Esophagus squamous epithelium (tissue), 5 donors: ENCODE measurements at regions not wholly inside any gene's neighbourhood (a gene's known extent, or its start where the extent isn't known, plus 50 kb on each side); places are given as distances from the start of the nearest gene placed in this dataset.
"Not testable (repeated sequence)": the region's sequence is repeated elsewhere in the genome, so short reads cannot be mapped to it uniquely, and the experiment has no call there.

Experiments
- DNase-seq: peaks from one replicate; lab custom pipeline; 2025; lab: John Stamatoyannopoulos, UW
- H3K27ac ChIP-seq, 4 donors: fragments of 200-600 bp; sonication (generic); one replicate each; pipeline ENCODE4 v1.5.1; 2016 to 2019; ENCODE audit warnings: mild to moderate bottlenecking in 1 of 4
- H3K27me3 ChIP-seq, 4 donors: fragments of 200-600 bp; sonication (generic); 1 replicate in 3 of 4; 2 replicates in 1 of 4; pipeline versions ENCODE4 v1.5.1 to v1.6.0; 2017 to 2021; ENCODE audit warnings: antibody characterized with exemption in 1 of 4
- H3K36me3 ChIP-seq, 3 donors: fragments of 200-600 bp; sonication (generic); one replicate each; pipeline ENCODE4 v1.5.1; 2016 to 2019
- H3K4me1 ChIP-seq, 3 donors: fragments of 200-600 bp; sonication (generic); one replicate each; pipeline ENCODE4 v1.5.1; 2017 to 2019
- H3K4me3 ChIP-seq, 4 donors: fragments of 200-600 bp; sonication (generic); 1 replicate in 3 of 4; 2 replicates in 1 of 4; pipeline ENCODE4 v1.5.1; 2016 to 2019; ENCODE audit warnings: mild to moderate bottlenecking in 2 of 4, moderate library complexity in 1 of 4
- H3K9me3 ChIP-seq, 3 donors: fragments of 200-600 bp; sonication (generic); one replicate each; pipeline ENCODE4 v1.5.1; 2016 to 2019
- POLR2A ChIP-seq, 4 donors: fragments of 450-650 bp; IDR thresholded peaks; one replicate each; pipeline ENCODE4 v1.6.1; 2017; ENCODE audit warnings: antibody characterized with exemption in 4 of 4, mild to moderate bottlenecking in 4 of 4, moderate library complexity in 3 of 4
- WGBS, 2 donors: methylation state at CpG; one replicate each; pipeline ENCODE4 v1.1.5; 2018; 5-methylcytosine and 5-hydroxymethylcytosine counted together
- intact Hi-C: fragments of 100-400 bp; cut with DNase I; formaldehyde crosslinking; loops from one replicate; pipeline ENCODE4 v1.15.0; 2022
- TF ChIP-seq, protein P1 (sequence below), 6 experiments: fragments of 450-650 bp in 4 of 6; fragments of 200-600 bp in 2 of 6; sonication (generic) in 2 of 6; IDR thresholded peaks; one replicate each; pipeline ENCODE4 v1.5.1; 2016 to 2019; ENCODE audit warnings: antibody characterized with exemption in 6 of 6, mild to moderate bottlenecking in 4 of 6, moderate library complexity in 4 of 6
- donor health status: DM: yes; HTN: yes; CAD: no.

DNA sequence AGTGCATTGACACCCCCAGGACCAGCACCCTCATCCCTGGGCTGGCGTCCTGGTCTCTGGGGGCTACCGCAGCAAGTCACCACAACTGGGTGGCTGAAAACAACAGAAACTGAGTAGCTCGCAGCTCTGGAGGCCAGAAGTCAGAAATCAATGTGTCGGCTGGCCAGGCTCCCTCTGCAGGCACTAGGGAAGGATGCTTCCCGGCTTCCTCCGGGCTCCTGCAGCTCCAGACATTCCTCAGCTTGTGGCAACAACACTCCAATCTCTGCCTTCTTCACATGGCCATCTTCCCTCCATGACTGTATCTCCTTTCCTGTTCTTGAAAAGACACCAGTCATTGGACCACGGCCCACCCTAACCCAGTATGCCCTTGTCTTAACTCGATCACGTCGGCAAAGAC is 224.2 kb downstream of the NPHP4 start:
- 68 to 81% methylated on average over 8 to 9 of the region's 10 CpGs for WGBS, 2 donors

DNA sequence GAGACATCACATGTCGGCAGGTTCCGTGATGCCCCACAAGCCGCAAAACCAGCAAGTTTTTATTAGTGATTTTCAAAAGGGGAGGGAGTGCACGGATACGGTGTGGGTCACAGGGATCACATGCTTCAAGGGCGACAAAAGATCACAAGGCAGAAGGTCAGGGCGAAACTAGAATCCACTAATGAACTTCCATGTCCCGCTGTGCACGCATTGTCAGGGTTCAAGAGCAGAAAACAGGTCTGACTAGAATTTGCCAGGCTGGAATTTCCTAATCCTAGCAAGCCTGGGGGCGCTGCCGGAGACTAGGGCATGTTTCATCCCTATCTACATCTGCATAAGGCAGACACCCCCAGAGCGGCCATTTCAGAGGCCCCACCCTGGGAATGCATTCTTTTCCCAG is 225.2 kb downstream of the NPHP4 start:
- H3K9me3 ChIP-seq, intact Hi-C loops, DNase-seq, H3K36me3 ChIP-seq, H3K27ac ChIP-seq, H3K4me3 ChIP-seq: not testable (repeated sequence)
- peaks cover 0 to 22% (median 0%) of the 10 kb centered on the region in 3 donors for H3K4me1 ChIP-seq
- H3K27me3 ChIP-seq, result peaks cover 0 to 93% (median 0%) of the 10 kb centered on the region in 4 donors
- 40 to 69% methylated on average over 10 to 12 of the region's 12 CpGs for WGBS, 2 donors

More for the DNA sequence above, 224.2 kb downstream of the NPHP4 start:
- no peaks in the 10 kb centered on the region for H3K36me3 ChIP-seq
- TF ChIP-seq, protein P1, sequence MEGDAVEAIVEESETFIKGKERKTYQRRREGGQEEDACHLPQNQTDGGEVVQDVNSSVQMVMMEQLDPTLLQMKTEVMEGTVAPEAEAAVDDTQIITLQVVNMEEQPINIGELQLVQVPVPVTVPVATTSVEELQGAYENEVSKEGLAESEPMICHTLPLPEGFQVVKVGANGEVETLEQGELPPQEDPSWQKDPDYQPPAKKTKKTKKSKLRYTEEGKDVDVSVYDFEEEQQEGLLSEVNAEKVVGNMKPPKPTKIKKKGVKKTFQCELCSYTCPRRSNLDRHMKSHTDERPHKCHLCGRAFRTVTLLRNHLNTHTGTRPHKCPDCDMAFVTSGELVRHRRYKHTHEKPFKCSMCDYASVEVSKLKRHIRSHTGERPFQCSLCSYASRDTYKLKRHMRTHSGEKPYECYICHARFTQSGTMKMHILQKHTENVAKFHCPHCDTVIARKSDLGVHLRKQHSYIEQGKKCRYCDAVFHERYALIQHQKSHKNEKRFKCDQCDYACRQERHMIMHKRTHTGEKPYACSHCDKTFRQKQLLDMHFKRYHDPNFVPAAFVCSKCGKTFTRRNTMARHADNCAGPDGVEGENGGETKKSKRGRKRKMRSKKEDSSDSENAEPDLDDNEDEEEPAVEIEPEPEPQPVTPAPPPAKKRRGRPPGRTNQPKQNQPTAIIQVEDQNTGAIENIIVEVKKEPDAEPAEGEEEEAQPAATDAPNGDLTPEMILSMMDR (IDR thresholded peaks at IDR 0.05), result no peak
- TF ChIP-seq POLR2A (IDR thresholded peaks at IDR 0.05), result no peak
- DNase-seq, result no peak
- H3K4me1 ChIP-seq, result peaks cover 0 to 22% (median 0%) of the 10 kb centered on the region in 3 donors
- H3K27ac ChIP-seq, result no peak overlapping the region
- H3K9me3 ChIP-seq, result no peaks in the 10 kb centered on the region
- no peak overlapping the region for H3K4me3 ChIP-seq
- H3K27me3 ChIP-seq, result peaks cover 0 to 88% (median 0%) of the 10 kb centered on the region in 4 donors
- intact Hi-C loops, result no loop called here

DNA sequence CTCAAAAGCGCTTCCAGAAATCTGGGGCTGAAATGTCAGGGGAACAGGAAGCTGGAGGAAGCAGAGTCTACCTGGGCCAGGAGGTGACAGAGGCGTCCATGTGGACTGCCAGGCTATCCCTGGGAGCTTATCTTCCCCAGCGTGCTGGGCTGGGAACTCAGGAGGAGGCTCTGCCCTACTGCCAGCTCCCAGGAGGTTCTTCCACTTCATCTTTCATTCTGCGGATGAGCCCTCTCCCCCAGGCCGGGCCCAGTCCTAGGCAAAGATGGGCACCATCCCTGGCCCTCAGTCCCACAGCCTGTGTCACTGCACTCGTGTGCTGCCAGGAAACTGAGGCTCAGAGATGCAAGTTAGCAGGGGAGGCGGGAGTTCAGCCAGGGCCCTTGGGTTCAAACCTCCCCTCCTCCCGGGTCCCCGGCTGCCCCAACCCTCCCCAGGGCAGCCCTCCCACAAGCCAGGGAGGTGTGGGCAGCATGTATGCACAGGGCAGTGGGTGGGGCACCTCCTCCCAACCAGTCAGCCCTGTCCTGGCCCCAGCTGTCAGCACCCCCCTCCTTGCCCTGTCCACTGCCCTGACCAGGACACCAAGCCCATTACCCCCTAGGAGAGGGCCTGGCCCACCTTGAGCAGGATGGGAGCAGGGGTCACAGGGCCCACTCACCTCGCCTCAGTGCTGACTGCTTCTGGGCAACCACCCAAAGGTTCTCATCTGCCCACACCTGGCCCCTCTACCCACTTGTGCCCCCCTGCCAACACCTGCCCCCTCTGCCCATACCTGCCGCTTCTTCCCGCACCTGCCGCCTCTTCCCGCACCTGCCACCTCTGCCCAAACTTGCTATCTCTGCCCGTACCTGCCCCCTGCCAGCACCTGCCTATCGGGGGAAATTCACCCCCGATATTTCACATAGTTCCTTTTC is 226.0 kb downstream of the NPHP4 start:
- TF ChIP-seq POLR2A (IDR thresholded peaks at IDR 0.05), result no peak
- TF ChIP-seq, protein P1 (IDR thresholded peaks at IDR 0.05), result no peak
- Histone ChIP-seq H3K4me3 (no peak overlapping the region), H3K27ac (no peak overlapping the region), H3K27me3 (peaks cover 0 to 87% (median 0%) of the 10 kb centered on the region in 4 donors), H3K9me3 (no peaks in the 10 kb centered on the region), H3K4me1 (peaks cover 0 to 19% (median 0%) of the 10 kb centered on the region in 3 donors), H3K36me3 (no peaks in the 10 kb centered on the region)
- no peak for DNase-seq
- 24 to 58% methylated on average over 13 to 14 of the region's 17 CpGs for WGBS, 2 donors
- intact Hi-C loops, result no loop called here

DNA sequence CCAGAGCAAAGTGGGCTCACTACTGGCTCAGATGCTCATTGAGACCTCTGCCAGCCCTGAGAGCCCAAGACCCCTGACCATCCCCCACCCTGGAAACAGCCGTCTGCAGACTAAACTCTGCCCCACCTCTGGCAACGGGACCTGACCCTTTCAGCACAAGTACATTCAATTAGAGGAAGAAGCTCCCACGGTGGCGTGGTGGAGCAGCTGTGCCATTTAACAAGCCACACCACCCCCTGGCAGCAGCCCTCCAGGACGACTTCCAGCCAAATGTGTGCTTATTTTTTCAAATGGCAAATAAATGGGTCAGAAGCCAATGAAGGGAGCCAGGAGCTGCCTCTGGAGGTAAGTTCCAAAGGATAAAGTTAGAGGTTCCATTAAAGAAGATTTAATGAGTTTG is 226.7 kb downstream of the NPHP4 start:
- peaks cover 0 to 79% (median 0%) of the 10 kb centered on the region in 4 donors for H3K27me3 ChIP-seq
- peaks cover 0 to 13% (median 0%) of the 10 kb centered on the region in 3 donors for H3K4me1 ChIP-seq
- no peak overlapping the region for H3K27ac ChIP-seq
- H3K4me3 ChIP-seq, result no peak overlapping the region
- H3K36me3 ChIP-seq, result no peaks in the 10 kb centered on the region
- H3K9me3 ChIP-seq, result no peaks in the 10 kb centered on the region
- no peak for TF ChIP-seq POLR2A (IDR thresholded peaks at IDR 0.05)
- TF ChIP-seq, protein P1 (IDR thresholded peaks at IDR 0.05), result no peak
- WGBS, 2 donors, result 3 to 6% methylated on average over 3 to 5 of the region's 5 CpGs
- no peak for DNase-seq
- intact Hi-C loops, result no loop called here

DNA sequence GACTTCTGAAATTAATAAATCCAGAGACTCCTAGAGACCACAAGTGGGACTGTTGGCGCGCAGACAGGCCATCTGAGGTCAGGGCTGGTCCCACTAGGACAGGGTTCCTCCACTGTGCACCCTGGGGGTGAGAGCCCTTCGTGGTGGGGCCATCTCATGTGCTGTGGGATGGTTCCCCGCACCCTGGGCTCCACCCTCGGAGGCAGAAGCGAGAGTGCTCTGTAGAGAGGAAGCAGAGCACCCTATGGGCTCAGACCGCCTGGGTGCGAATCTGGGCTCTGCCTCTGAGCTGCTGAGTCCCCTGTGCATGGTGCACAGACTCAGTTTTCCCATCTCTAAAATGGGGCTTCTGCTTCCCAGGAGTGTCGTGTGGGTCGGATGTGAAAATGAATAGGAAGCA is 227.3 kb downstream of the NPHP4 start:
- Histone ChIP-seq H3K4me3 (no peak overlapping the region), H3K9me3 (no peaks in the 10 kb centered on the region), H3K36me3 (no peaks in the 10 kb centered on the region), H3K4me1 (peaks cover 0 to 13% (median 0%) of the 10 kb centered on the region in 3 donors), H3K27ac (no peak overlapping the region), H3K27me3 (peaks cover 0 to 74% (median 0%) of the 10 kb centered on the region in 4 donors)
- no peak for DNase-seq
- intact Hi-C loops, result no loop called here
- WGBS, 2 donors, result 57 to 92% methylated on average over 2 to 5 of the region's 10 CpGs
- TF ChIP-seq POLR2A (IDR thresholded peaks at IDR 0.05), result no peak
- TF ChIP-seq, protein P1 (IDR thresholded peaks at IDR 0.05), result no peak
